ENCODE measurements at regions not wholly inside any gene's neighbourhood (a gene's known extent, or its start where the extent isn't known, plus 50 kb on each side); places are given as distances from the start of the nearest gene placed in this dataset.

DNA sequence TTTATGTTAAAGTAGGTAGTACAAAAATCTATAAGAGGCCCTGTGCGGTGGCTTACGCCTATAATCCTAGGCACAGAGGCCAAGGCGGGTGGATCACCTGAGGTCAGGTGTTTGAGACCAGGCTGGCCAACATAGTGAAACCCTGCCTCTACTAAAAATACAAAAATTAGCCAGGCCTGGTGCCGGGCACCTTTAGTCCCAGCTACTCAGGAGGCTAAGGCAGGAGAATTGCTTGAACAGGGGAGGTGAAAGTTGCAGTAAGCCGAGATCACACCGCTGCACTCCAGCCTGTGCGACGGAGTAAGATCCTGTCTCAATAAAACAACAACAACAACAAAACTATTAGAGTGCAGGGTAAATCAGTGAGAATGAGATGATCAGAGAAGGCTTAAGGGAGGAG is 634.5 kb downstream of the NR2F1-AS1 start:
- FAIRE-seq (no peak), DNase-seq (ENCODE audit: low read depth, low spot score) (no peak)
- Histone ChIP-seq H3K36me3 (ENCODE audit: control insufficient read depth in 2 of 2, extremely low read depth in 1 of 2, insufficient read depth in 2 of 2, low read length in 2 of 2) (no peaks in the 10 kb centered on the region), H3K4me1 (ENCODE audit: control insufficient read depth, extremely low read depth, insufficient read depth, low read length) (peaks cover 16% of the 10 kb centered on the region), H3K4me2 (ENCODE audit: insufficient read depth, low read length) (no peak overlapping the region), H3K9me3 (replicated peaks; ENCODE audit: control insufficient read depth, insufficient read depth, low read length) (no peaks in the 10 kb centered on the region), H3K9ac (replicated peaks; ENCODE audit: extremely low read depth, insufficient read depth, low read length) (no peak overlapping the region), H2AFZ (ENCODE audit: low read depth, low read length) (no peak overlapping the region), H4K20me1 (replicated peaks; ENCODE audit: control insufficient read depth, extremely low read depth, insufficient read depth, low read length) (no peaks in the 10 kb centered on the region), H3K27ac (ENCODE audit: insufficient read depth, low read depth, low read length) (no peak overlapping the region), H3K4me3 (replicated peaks in 1 of 3; ENCODE audit: insufficient read depth in 1 of 3, low read depth in 1 of 3, low read length in 3 of 3) (no peak overlapping the region), H3K27me3 (ENCODE audit: control insufficient read depth in 2 of 2, insufficient read depth in 2 of 2, low read length in 2 of 2) (no peaks in the 10 kb centered on the region), H3K9me1 (replicated peaks; ENCODE audit: control insufficient read depth, extremely low read depth, insufficient read depth, low read length) (no peaks in the 10 kb centered on the region), H3K79me2 (ENCODE audit: control insufficient read depth, insufficient read depth, low read length) (no peaks in the 10 kb centered on the region)
- TF ChIP-seq FOS (IDR thresholded peaks at IDR 0.05; ENCODE audit: borderline replicate concordance, insufficient read depth, low read length), result no peak
- no peak for TF ChIP-seq POLR2A (IDR thresholded peaks at IDR 0.05; ENCODE audit: low read depth, low read length)
- TF ChIP-seq, protein P1, sequence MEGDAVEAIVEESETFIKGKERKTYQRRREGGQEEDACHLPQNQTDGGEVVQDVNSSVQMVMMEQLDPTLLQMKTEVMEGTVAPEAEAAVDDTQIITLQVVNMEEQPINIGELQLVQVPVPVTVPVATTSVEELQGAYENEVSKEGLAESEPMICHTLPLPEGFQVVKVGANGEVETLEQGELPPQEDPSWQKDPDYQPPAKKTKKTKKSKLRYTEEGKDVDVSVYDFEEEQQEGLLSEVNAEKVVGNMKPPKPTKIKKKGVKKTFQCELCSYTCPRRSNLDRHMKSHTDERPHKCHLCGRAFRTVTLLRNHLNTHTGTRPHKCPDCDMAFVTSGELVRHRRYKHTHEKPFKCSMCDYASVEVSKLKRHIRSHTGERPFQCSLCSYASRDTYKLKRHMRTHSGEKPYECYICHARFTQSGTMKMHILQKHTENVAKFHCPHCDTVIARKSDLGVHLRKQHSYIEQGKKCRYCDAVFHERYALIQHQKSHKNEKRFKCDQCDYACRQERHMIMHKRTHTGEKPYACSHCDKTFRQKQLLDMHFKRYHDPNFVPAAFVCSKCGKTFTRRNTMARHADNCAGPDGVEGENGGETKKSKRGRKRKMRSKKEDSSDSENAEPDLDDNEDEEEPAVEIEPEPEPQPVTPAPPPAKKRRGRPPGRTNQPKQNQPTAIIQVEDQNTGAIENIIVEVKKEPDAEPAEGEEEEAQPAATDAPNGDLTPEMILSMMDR (IDR thresholded peaks at IDR 0.05; ENCODE audit: extremely low read depth in 1 of 2, insufficient read depth in 1 of 2, low read depth in 1 of 2, low read length in 2 of 2), result no peak
- TF ChIP-seq GATA2 (IDR thresholded peaks at IDR 0.05; ENCODE audit: insufficient read depth, insufficient read length, low read depth, low read length), result no peak
- TF ChIP-seq EZH2 (IDR thresholded peaks at IDR 0.05; ENCODE audit: borderline replicate concordance, low read depth, low read length, severe bottlenecking), result no peak
- TF ChIP-seq POLR2AphosphoS5 (IDR thresholded peaks at IDR 0.05; ENCODE audit: insufficient read depth, low read depth, low read length), result no peak
- TF ChIP-seq JUN (IDR thresholded peaks at IDR 0.05; ENCODE audit: borderline replicate concordance, insufficient read depth, insufficient read length, low read depth), result no peak
- no peak for TF ChIP-seq MYC (IDR thresholded peaks at IDR 0.05; ENCODE audit: low read depth, low read length)
- TF ChIP-seq, protein P2, sequence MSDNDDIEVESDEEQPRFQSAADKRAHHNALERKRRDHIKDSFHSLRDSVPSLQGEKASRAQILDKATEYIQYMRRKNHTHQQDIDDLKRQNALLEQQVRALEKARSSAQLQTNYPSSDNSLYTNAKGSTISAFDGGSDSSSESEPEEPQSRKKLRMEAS (IDR thresholded peaks at IDR 0.05; ENCODE audit: insufficient read depth, insufficient read length), result no peak
- dilution Hi-C loops (cut with MboI; ENCODE audit: extremely low pct_ligation_motif_present, low sequenced_read_pairs), result no loop called here
- POLR2A ChIA-PET, result no interaction called here
- intact Hi-C loops (cut with micrococcal nuclease), result no loop called here
- CTCF ChIA-PET, result interaction anchor here (2.9 kb wide), 1 partner anchor 38 kb away, joined by 11 read pairs; no protein-coding TSS in a partner anchor
- no TSS peak for BruUV-seq (replicated peaks)

Data from endothelial cell of umbilical vein (primary cell).